ENCODE measurements at regions not wholly inside any gene's neighbourhood (a gene's known extent, or its start where the extent isn't known, plus 50 kb on each side); places are given as distances from the start of the nearest gene placed in this dataset.
"Not testable (repeated sequence)": the region's sequence is repeated elsewhere in the genome, so short reads cannot be mapped to it uniquely, and the experiment has no call there.

- TF ChIP-seq CTCF (IDR thresholded peaks at IDR 0.05; ENCODE audit: extremely low read depth, missing control alignments) = no peak
- no peak for DNase-seq (ENCODE audit: low spot score)
Measured at GRCh38 chr6:80528115-80528514, 421.6 kb downstream of the BCKDHB start.

- TF ChIP-seq CTCF (IDR thresholded peaks at IDR 0.05; ENCODE audit: extremely low read depth, missing control alignments) = no peak
- no peak for DNase-seq (ENCODE audit: low spot score)
Measured at GRCh38 chr6:80527552-80528052, 421.1 kb downstream of the BCKDHB start.

- no peak for DNase-seq (ENCODE audit: low spot score)
- no peak for TF ChIP-seq CTCF (IDR thresholded peaks at IDR 0.05; ENCODE audit: extremely low read depth, missing control alignments)
Measured at GRCh38 chr6:80523531-80523997, 417.1 kb downstream of the BCKDHB start.

- DNase-seq (ENCODE audit: low spot score) = no peak
Measured at GRCh38 chr6:80523010-80523409, 416.5 kb downstream of the BCKDHB start.

DNA sequence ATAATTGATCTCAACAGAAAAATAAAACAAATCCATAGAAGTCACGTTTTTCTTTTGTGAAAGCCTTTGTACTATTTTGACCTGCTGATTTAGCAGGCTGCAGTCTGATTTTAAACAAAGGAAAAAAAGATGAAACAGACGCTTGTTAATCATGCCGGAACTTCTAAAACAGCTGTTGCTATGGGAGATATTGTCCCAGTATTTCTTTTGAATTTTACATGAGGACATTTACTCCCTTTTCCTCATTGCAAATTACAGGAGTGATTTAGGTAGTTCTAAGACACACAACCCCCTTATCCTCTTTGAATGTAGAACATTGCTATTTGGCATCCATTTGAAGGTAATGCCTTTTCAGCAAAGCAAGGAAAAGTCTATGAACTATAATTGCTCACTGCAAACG lies 416.1 kb downstream of the BCKDHB start:
- no peak for DNase-seq (ENCODE audit: low spot score)
- TF ChIP-seq CTCF (IDR thresholded peaks at IDR 0.05; ENCODE audit: extremely low read depth, missing control alignments) = no peak

More at GRCh38 chr6:80523010-80523409, 416.5 kb downstream of the BCKDHB start:
- TF ChIP-seq CTCF (IDR thresholded peaks at IDR 0.05; ENCODE audit: extremely low read depth, missing control alignments) = no peak

DNA sequence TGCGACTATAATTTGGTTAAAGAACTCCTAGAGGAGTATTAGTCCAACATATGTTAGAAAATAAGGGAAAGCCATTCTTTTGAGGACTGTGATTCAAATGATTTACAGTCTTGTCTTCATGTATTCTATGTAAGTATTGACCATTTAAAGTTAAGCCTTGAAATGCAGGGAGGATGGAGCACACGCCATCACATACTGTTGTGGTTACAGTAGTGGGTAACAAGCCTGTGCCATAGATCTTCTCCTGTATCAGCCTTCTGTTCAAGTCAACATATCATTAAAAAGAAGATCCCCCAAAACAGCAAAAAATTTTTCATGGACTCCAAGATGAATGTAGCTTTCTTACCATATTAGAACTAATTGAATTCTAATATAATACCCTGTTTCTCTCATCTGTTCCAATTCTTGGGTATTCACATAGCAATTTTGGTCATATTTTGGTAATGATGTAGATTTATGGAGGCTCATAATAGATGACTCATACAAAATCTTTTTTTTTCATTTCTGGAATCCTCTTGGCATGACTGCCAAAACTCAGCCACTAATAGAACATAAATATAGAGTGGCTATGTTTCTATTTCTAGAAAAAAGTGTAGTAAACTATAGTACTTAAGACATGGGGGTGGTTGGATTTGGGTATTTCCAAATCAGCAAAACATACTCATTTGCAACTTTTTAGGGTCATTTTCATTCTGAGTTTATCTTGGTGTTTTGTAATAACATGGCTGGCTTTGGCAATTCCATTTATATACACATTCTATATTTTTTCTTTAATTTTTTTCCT lies 413.5 kb downstream of the BCKDHB start:
- TF ChIP-seq CTCF (IDR thresholded peaks at IDR 0.05; ENCODE audit: extremely low read depth, missing control alignments) = no peak
- DNase-seq (ENCODE audit: low spot score) = no peak

- no peak for TF ChIP-seq CTCF (IDR thresholded peaks at IDR 0.05; ENCODE audit: extremely low read depth, missing control alignments)
- no peak for DNase-seq (ENCODE audit: low spot score)
Measured at GRCh38 chr6:80517525-80517924, 411.1 kb downstream of the BCKDHB start.

- DNase-seq (ENCODE audit: low spot score) = not testable (repeated sequence)
Measured at GRCh38 chr6:80510521-80510920, 404.1 kb downstream of the BCKDHB start.

All from GM20000 (cell line).